ENCODE measurements at regions not wholly inside any gene's neighbourhood (a gene's known extent, or its start where the extent isn't known, plus 50 kb on each side); places are given as distances from the start of the nearest gene placed in this dataset.
"Not testable (repeated sequence)": the region's sequence is repeated elsewhere in the genome, so short reads cannot be mapped to it uniquely, and the experiment has no call there.

DNA sequence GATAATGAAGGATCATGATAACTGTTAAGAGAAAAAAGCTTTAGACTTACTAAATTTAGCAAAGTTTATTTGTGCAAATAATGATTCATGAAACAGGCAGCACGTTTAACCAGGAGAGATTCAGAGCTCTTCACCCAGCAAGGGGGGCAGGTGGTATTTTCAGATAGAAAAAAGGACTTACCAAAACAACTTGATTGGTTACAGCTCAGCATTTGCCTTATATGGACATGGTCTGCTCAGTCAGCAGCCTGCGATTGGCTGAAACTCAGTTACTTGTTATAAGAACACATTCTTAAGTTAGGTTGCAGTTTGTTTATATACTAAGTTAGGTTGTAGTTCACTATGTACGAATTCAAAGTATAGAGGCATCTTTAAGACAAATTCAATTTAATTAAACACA is 165.6 kb downstream of the DUSP10 start:
- 87 to 88% methylated on average over 2 to 3 of the region's 3 CpGs for WGBS, 2 experiments (ENCODE audit: insufficient coverage in 1 of 2, insufficient read length in 1 of 2)

DNA sequence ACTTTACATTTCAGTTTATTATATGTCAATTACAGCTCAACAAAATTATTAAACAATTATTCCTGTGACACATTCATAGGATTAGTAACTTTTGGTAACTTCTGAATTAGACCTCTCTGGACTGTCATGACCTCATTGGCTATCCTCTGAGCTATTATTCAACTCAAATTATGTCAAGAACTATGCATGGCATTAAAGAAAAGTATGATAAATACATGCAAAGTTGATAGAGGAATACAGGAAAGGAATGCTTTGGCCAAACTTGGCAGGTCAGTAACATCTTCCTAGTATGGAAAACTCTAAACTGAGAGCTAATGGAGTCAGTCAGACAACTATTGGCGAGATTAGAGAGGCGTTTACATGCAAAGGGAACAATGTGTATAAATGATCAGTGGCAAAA is 158.4 kb downstream of the DUSP10 start:
- Histone ChIP-seq H3K4me1 (ENCODE audit: control insufficient read depth, insufficient read depth, low read length) (no peaks in the 10 kb centered on the region), H3K9me3 (ENCODE audit: control insufficient read depth, low read length) (peaks cover 28% of the 10 kb centered on the region), H3K27ac (ENCODE audit: low read depth, low read length) (no peak overlapping the region), H3K36me3 (ENCODE audit: control insufficient read depth, insufficient read depth, low read length) (no peaks in the 10 kb centered on the region), H3K4me3 (ENCODE audit: low read length) (no peak overlapping the region), H3K27me3 (ENCODE audit: control insufficient read depth, insufficient read depth, low read length, poor library complexity, severe bottlenecking) (no peaks in the 10 kb centered on the region), H3K9ac (ENCODE audit: extremely low read depth, low read length, poor library complexity, severe bottlenecking) (no peak overlapping the region)
- Mint-ChIP-seq H3K9me3 (peaks cover 22% of the 10 kb centered on the region), H3K36me3 (ENCODE audit: low read depth) (peaks cover 4% of the 10 kb centered on the region), H3K4me1 (peaks cover 5% of the 10 kb centered on the region), H3K27ac (no peak overlapping the region), H3K27me3 (ENCODE audit: insufficient read depth) (no peaks in the 10 kb centered on the region), H3K4me3 (no peak overlapping the region)
- no peak for DNase-seq
- TF ChIP-seq, protein P1, sequence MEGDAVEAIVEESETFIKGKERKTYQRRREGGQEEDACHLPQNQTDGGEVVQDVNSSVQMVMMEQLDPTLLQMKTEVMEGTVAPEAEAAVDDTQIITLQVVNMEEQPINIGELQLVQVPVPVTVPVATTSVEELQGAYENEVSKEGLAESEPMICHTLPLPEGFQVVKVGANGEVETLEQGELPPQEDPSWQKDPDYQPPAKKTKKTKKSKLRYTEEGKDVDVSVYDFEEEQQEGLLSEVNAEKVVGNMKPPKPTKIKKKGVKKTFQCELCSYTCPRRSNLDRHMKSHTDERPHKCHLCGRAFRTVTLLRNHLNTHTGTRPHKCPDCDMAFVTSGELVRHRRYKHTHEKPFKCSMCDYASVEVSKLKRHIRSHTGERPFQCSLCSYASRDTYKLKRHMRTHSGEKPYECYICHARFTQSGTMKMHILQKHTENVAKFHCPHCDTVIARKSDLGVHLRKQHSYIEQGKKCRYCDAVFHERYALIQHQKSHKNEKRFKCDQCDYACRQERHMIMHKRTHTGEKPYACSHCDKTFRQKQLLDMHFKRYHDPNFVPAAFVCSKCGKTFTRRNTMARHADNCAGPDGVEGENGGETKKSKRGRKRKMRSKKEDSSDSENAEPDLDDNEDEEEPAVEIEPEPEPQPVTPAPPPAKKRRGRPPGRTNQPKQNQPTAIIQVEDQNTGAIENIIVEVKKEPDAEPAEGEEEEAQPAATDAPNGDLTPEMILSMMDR (conservative IDR thresholded peaks at IDR 0.05): no peak
- 93 to 100% methylated on average over 2 of the region's 2 CpGs for WGBS, 2 experiments (ENCODE audit: insufficient coverage in 1 of 2, insufficient read length in 1 of 2)

More for the DNA sequence above, 165.6 kb downstream of the DUSP10 start:
- Mint-ChIP-seq H3K36me3 (ENCODE audit: low read depth) (no peaks in the 10 kb centered on the region), H3K4me3 (no peak overlapping the region), H3K4me1 (peaks cover 9% of the 10 kb centered on the region), H3K27me3 (ENCODE audit: insufficient read depth) (no peaks in the 10 kb centered on the region), H3K27ac (no peak overlapping the region), H3K9me3 (peaks cover 11% of the 10 kb centered on the region)
- TF ChIP-seq, protein P1 (conservative IDR thresholded peaks at IDR 0.05): no peak
- peaks cover 17% of the 10 kb centered on the region for H3K9me3 ChIP-seq (ENCODE audit: control insufficient read depth, low read length)
- no peaks in the 10 kb centered on the region for H3K4me1 ChIP-seq (ENCODE audit: control insufficient read depth, insufficient read depth, low read length)
- H3K27me3 ChIP-seq (ENCODE audit: control insufficient read depth, insufficient read depth, low read length, poor library complexity, severe bottlenecking): no peaks in the 10 kb centered on the region
- no peak overlapping the region for H3K9ac ChIP-seq (ENCODE audit: extremely low read depth, low read length, poor library complexity, severe bottlenecking)
- H3K36me3 ChIP-seq (ENCODE audit: control insufficient read depth, insufficient read depth, low read length): no peaks in the 10 kb centered on the region
- no peak overlapping the region for H3K27ac ChIP-seq (ENCODE audit: low read depth, low read length)
- no peak for DNase-seq
- no peak overlapping the region for H3K4me3 ChIP-seq (ENCODE audit: low read length)

DNA sequence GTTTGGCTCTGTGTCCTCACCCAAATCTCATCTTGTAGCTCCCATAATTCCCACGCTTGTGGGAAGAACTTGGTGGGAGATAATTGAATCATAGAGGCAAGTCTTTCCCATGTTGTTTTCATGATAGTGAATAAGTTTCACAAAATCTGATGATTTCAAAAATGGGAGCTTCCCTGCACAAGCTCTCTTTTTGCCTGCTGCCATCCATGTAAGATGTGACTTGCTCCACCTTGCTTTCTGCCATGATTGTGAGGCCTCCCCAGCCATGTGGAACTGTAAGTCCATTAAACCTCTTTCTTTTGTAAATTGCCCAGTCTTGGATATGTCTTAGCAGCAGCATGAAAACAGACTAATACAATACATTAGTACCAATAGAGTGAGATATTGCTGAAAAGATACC is 154.9 kb downstream of the DUSP10 start:
- H3K9me3 ChIP-seq (ENCODE audit: control insufficient read depth, low read length): peaks cover 38% of the 10 kb centered on the region
- H3K4me1 ChIP-seq (ENCODE audit: control insufficient read depth, insufficient read depth, low read length); H3K4me3 ChIP-seq (ENCODE audit: low read length); H3K27me3 ChIP-seq (ENCODE audit: control insufficient read depth, insufficient read depth, low read length, poor library complexity, severe bottlenecking); H3K4me3 Mint-ChIP-seq; H3K27ac Mint-ChIP-seq; DNase-seq; H3K27me3 Mint-ChIP-seq (ENCODE audit: insufficient read depth); H3K36me3 Mint-ChIP-seq (ENCODE audit: low read depth); H3K4me1 Mint-ChIP-seq; H3K27ac ChIP-seq (ENCODE audit: low read depth, low read length); H3K9ac ChIP-seq (ENCODE audit: extremely low read depth, low read length, poor library complexity, severe bottlenecking); H3K36me3 ChIP-seq (ENCODE audit: control insufficient read depth, insufficient read depth, low read length): not testable (repeated sequence)
- WGBS, 2 experiments (ENCODE audit: insufficient coverage in 1 of 2, insufficient read length in 1 of 2): 91 to 100% methylated on average over 1 of the region's 1 CpG
- peaks cover 24% of the 10 kb centered on the region for H3K9me3 Mint-ChIP-seq

DNA sequence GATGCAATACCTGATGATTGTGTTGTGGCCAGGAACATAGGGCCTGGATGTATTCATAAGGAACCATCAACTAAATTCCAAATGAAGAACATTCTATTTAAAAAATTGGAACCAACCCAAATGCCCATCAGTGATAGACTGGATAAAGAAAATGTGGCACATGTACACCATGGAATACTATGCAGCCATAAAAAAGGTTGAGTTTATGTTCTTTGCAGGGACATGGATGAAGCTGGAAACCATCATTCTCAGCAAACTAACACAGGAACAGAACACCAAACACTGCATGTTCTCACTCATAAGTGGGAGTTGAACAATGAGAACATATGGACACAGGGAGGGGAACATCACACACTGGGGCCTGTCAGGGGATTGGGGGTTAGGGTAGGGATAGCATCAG is 150.6 kb downstream of the DUSP10 start:
- H3K4me1 ChIP-seq (ENCODE audit: control insufficient read depth, insufficient read depth, low read length); H3K36me3 ChIP-seq (ENCODE audit: control insufficient read depth, insufficient read depth, low read length); H3K4me3 ChIP-seq (ENCODE audit: low read length); H3K27me3 Mint-ChIP-seq (ENCODE audit: insufficient read depth); H3K4me3 Mint-ChIP-seq; H3K27ac Mint-ChIP-seq; H3K27ac ChIP-seq (ENCODE audit: low read depth, low read length); H3K4me1 Mint-ChIP-seq; H3K36me3 Mint-ChIP-seq (ENCODE audit: low read depth); H3K9ac ChIP-seq (ENCODE audit: extremely low read depth, low read length, poor library complexity, severe bottlenecking); H3K27me3 ChIP-seq (ENCODE audit: control insufficient read depth, insufficient read depth, low read length, poor library complexity, severe bottlenecking); DNase-seq: not testable (repeated sequence)
- H3K9me3 Mint-ChIP-seq: peaks cover 24% of the 10 kb centered on the region
- peaks cover 32% of the 10 kb centered on the region for H3K9me3 ChIP-seq (ENCODE audit: control insufficient read depth, low read length)
